ENCODE measurements at regions not wholly inside any gene's neighbourhood (a gene's known extent, or its start where the extent isn't known, plus 50 kb on each side); places are given as distances from the start of the nearest gene placed in this dataset.
"Not testable (repeated sequence)": the region's sequence is repeated elsewhere in the genome, so short reads cannot be mapped to it uniquely, and the experiment has no call there.

DNA sequence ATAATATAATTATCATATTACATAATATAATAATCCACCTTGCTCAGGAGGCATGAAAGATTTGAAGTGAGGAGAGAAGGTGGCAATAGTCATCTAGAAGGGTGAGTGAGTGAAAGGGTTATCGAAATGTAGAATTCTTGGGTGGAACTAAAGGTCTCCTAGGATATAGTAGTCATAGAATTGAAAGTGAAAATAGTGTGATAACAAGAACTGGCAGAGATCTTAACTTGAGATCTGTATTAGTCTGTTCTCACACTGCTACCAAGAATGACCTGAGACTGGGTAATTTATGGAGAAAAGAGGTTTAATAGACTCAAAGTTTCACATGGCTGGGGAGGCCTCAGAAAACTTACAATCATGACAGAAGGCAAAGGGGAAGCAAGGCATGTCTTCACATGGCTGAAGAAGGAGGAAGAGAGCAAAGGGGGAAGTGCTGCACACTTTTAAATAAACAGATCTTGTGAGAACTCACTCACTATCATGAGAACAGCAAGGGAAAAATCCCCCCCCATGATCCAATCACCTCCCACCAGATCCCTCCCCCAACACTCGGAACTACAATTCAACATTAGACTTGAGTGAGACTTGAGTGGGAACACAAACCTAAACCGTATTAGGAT lies 351.5 kb downstream of the NR4A2 start:
- no peak overlapping the region for H3K27ac Mint-ChIP-seq (ENCODE audit: unreplicated experiment)
- no peak for DNase-seq (ENCODE audit: low spot score)

DNA sequence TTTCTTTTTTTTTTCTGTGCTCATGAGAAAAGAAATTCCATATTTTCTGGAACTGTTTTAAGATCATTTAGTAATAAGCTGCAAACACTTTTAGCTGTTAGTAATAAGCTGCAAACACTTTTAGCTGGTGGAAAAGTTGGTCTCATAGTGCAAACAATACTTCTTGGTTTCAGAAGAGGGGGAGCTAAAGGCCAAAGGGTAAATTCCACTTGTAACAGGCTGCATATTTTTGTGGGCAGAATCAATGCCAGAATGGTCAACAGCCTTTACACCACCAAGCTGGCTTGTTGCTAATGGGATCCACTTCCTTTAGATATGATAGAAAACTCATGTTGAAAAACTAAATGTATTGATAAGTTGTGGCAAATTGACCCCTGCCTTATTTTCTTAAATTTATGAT lies 356.8 kb downstream of the NR4A2 start:
- Mint-ChIP-seq H3K27me3 (ENCODE audit: low read depth) (no peaks in the 10 kb centered on the region), H3K27ac (ENCODE audit: unreplicated experiment) (no peak overlapping the region), H3K4me1 (ENCODE audit: low read depth) (peaks cover 11% of the 10 kb centered on the region), H3K36me3 (ENCODE audit: low read depth) (no peaks in the 10 kb centered on the region), H3K9me3 (ENCODE audit: low read depth) (no peaks in the 10 kb centered on the region), H3K4me3 (ENCODE audit: unreplicated experiment) (no peak overlapping the region)
- no peak for DNase-seq (ENCODE audit: low spot score)
- TF ChIP-seq, protein P1, sequence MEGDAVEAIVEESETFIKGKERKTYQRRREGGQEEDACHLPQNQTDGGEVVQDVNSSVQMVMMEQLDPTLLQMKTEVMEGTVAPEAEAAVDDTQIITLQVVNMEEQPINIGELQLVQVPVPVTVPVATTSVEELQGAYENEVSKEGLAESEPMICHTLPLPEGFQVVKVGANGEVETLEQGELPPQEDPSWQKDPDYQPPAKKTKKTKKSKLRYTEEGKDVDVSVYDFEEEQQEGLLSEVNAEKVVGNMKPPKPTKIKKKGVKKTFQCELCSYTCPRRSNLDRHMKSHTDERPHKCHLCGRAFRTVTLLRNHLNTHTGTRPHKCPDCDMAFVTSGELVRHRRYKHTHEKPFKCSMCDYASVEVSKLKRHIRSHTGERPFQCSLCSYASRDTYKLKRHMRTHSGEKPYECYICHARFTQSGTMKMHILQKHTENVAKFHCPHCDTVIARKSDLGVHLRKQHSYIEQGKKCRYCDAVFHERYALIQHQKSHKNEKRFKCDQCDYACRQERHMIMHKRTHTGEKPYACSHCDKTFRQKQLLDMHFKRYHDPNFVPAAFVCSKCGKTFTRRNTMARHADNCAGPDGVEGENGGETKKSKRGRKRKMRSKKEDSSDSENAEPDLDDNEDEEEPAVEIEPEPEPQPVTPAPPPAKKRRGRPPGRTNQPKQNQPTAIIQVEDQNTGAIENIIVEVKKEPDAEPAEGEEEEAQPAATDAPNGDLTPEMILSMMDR (IDR thresholded peaks at IDR 0.05) = no peak

More for the DNA sequence above, 351.5 kb downstream of the NR4A2 start:
- peaks cover 1% of the 10 kb centered on the region for H3K4me1 Mint-ChIP-seq (ENCODE audit: low read depth)
- no peaks in the 10 kb centered on the region for H3K27me3 Mint-ChIP-seq (ENCODE audit: low read depth)
- H3K9me3 Mint-ChIP-seq (ENCODE audit: low read depth) = no peaks in the 10 kb centered on the region
- H3K4me3 Mint-ChIP-seq (ENCODE audit: unreplicated experiment) = no peak overlapping the region
- no peaks in the 10 kb centered on the region for H3K36me3 Mint-ChIP-seq (ENCODE audit: low read depth)
- TF ChIP-seq, protein P1 (IDR thresholded peaks at IDR 0.05) = no peak

DNA sequence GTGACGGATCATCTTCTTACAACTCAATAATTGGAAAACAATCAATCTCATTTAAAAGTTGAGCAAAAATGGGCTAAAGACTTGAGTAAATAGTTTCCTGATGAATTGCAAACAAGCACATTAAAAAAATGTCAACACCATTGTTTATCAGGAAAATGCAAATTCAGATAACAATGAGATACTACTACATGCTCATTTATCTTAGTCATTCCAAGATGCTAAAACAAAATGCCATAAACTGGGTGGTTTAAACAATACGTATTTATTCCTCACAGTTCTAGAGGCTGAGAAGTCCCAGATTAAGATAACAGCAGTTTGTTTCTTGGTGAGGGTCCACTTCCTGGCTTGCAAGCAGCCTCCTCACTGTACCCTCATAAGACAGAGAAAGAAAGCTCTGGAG lies 359.6 kb downstream of the NR4A2 start:
- H3K9me3 Mint-ChIP-seq (ENCODE audit: low read depth) = no peaks in the 10 kb centered on the region
- no peaks in the 10 kb centered on the region for H3K36me3 Mint-ChIP-seq (ENCODE audit: low read depth)
- no peak overlapping the region for H3K27ac Mint-ChIP-seq (ENCODE audit: unreplicated experiment)
- TF ChIP-seq, protein P1 (IDR thresholded peaks at IDR 0.05) = no peak
- no peak overlapping the region for H3K4me3 Mint-ChIP-seq (ENCODE audit: unreplicated experiment)
- no peak for DNase-seq (ENCODE audit: low spot score)
- peaks cover 11% of the 10 kb centered on the region for H3K4me1 Mint-ChIP-seq (ENCODE audit: low read depth)
- H3K27me3 Mint-ChIP-seq (ENCODE audit: low read depth) = no peaks in the 10 kb centered on the region

DNA sequence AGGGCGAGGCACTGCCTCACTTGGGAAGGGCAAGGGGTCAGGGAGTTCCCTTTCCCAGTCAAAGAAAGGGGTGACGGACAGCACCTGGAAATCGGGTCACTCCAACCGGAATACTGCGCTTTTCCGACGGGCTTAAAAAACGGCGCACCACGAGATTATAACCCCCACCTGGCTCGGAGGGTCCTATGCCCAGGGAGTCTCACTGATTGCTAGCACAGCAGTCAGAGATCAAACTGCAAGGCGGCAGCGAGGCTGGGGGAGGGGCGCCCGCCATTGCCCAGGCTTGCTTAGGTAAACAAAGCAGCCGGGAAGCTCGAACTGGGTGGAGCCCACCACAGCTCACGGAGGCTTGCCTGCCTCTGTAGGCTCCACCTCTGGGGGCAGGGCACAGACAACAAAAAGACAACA lies 366.5 kb downstream of the NR4A2 start:
- not testable (repeated sequence) for H3K4me1 Mint-ChIP-seq (ENCODE audit: low read depth); H3K27me3 Mint-ChIP-seq (ENCODE audit: low read depth); DNase-seq (ENCODE audit: low spot score); H3K36me3 Mint-ChIP-seq (ENCODE audit: low read depth); H3K9me3 Mint-ChIP-seq (ENCODE audit: low read depth)
- H3K4me3 Mint-ChIP-seq (ENCODE audit: unreplicated experiment) = peak overlapping the region; percentile 69
- H3K27ac Mint-ChIP-seq (ENCODE audit: unreplicated experiment) = peak overlapping the region; percentile 45

DNA sequence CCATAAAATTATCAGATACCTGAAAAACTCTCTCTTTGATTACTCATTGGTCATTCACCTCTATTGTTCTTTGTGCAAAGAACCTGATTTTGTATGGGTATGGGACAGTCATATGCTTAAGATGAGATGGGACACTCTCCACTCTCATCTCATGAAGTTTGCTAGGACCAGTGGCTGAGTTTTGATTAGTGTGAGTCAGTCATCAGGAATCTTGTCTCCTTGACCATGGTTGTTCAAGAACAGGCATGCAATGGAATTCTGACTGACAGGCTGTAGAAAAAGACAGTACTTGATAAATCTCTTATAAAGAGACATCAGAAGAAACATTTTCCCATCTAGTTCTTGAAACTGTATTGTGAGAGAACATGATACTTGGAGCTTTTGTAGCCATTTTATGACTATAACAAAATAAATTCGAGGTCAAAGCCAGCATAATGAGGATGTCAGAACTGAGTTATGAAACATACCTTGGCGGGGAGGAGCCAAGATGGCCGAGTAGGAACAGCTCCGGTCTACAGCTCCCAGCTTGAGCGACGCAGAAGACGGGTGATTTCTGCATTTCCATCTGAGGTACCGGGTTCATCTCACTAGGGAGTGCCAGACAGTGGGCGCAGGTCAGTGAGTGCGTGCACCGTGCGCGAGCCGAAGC lies 367.0 kb downstream of the NR4A2 start:
- no peak for DNase-seq (ENCODE audit: low spot score)
- TF ChIP-seq, protein P1 (IDR thresholded peaks at IDR 0.05) = no peak
- Mint-ChIP-seq H3K27ac (ENCODE audit: unreplicated experiment) (peak overlapping the region; percentile 45), H3K36me3 (ENCODE audit: low read depth) (no peaks in the 10 kb centered on the region), H3K27me3 (ENCODE audit: low read depth) (no peaks in the 10 kb centered on the region), H3K4me3 (ENCODE audit: unreplicated experiment) (peak overlapping the region; percentile 69), H3K4me1 (ENCODE audit: low read depth) (peaks cover 9% of the 10 kb centered on the region), H3K9me3 (ENCODE audit: low read depth) (peaks cover 2% of the 10 kb centered on the region)

DNA sequence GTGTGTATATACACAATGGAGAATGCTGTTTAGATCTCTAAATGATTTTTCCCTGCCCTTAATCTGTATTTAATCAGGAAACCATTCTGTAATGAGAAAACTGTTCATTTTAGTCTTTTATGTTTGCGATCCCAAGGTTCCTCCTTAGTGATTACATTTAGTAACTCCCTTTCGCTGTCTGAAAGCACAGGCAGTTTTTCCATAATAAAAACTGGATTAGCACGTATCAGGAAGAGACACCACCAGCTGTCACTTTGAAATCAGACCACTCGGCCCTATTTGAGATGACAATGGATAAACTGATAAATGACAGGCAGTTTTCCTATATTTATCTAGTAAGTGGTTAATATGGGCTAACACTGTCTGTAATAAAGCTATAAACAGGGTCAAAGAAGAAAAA lies 370.9 kb downstream of the NR4A2 start:
- H3K36me3 Mint-ChIP-seq (ENCODE audit: low read depth) = no peaks in the 10 kb centered on the region
- peaks cover 14% of the 10 kb centered on the region for H3K9me3 Mint-ChIP-seq (ENCODE audit: low read depth)
- H3K4me1 Mint-ChIP-seq (ENCODE audit: low read depth) = peaks cover 9% of the 10 kb centered on the region
- no peak for DNase-seq (ENCODE audit: low spot score)
- no peak overlapping the region for H3K4me3 Mint-ChIP-seq (ENCODE audit: unreplicated experiment)
- H3K27ac Mint-ChIP-seq (ENCODE audit: unreplicated experiment) = no peak overlapping the region
- TF ChIP-seq, protein P1 (IDR thresholded peaks at IDR 0.05) = no peak
- H3K27me3 Mint-ChIP-seq (ENCODE audit: low read depth) = no peaks in the 10 kb centered on the region

Data from chondrocyte (in vitro differentiated cells).